ENCODE measurements at regions not wholly inside any gene's neighbourhood (a gene's known extent, or its start where the extent isn't known, plus 50 kb on each side); places are given as distances from the start of the nearest gene placed in this dataset.

DNA sequence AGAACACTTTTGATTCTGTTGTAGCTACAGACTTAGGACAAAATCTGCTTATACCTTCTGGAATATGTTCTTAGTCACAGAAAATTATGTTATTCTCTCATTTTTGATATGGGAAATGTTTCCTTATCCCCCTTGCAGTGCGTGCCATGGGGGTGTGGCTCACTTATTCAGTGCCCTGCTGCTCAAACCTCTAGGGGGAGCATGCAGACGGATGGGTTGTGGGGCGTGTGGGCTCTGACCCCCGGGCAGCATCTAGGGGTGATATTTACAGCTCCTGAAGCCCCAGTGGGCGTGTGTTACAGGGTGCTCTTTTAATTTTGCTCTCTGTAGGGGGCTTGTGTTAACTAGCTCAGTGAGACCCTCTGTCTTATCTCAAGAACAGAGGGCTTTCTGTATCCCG, 61.3 kb upstream of the FERMT1 start:
- no peak for DNase-seq

DNA sequence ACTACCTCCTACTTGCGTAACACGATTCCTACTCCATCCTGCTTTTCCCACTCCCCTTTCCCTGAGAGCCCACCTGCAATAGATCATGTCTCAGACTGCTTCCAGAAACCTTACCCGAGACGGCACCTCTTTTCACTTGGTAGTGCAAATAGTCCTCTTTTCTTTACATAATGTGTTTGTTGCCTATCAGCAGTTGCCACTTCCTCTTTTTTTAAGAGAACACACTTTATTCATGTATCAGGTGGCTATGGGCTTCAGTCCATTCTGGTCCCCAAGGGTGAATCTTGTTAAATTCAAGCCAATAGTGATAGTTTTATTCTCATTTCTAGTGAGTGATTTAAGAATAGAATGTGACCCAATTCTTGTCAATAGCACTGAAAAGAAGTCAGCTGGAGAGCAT, 57.7 kb upstream of the FERMT1 start:
- no peak for DNase-seq

DNA sequence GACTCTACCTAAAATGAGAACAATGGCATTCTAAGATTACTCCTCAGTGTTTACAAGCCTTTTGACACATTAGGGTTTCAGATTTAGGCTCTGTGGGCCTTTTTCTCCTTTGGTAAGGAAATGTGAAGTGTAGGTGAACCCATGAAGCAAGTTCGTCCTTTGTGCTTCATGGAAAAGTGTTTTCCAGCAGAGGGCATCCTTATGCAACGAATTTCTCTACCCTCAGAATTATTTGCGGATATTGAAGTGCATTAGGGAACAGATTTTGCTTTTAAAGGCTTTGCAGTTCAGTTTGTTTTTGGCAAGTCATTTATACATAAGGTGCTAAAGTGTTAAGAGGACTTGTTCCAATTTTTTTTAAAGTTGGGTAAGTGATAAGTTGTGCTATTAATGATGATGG, 55.7 kb upstream of the FERMT1 start:
- DNase-seq, result peak; percentile 38

DNA sequence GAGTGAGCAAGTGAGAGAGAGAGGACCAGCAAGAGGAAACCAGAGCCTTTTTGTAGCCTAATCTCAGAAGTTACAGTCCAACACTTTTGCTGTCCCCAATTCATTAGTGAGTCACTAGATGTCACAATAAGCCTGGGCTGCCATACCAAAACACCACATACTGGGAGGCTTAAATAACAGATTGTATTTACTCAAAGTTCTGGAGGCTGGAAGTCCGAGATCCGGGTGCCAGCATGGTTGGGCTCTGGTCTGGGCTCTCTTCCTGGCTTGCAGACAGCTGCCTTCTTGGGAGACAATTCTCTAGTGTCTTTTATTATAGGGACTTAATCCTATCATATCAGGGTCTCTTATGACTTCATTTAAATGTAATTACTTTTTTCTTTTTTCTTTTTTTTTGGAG, 50.7 kb upstream of the FERMT1 start:
- DNase-seq, result no peak

Data from NCI-H146 (cell line).